KOPT-K1 (cell line): ENCODE measurements at regions not wholly inside any gene's neighbourhood (a gene's known extent, or its start where the extent isn't known, plus 50 kb on each side); places are given as distances from the start of the nearest gene placed in this dataset.

Experiments
- H3K27ac ChIP-seq: fragments of 200-600 bp; sonication (generic); 2 replicates; pipeline ENCODE4 v1.5.1; 2016; ENCODE audit warnings: antibody characterized with exemption, mild to moderate bottlenecking, low read depth, low read length; ENCODE audit not compliant: poor library complexity, severe bottlenecking
- H3K36me3 ChIP-seq: fragments of 200-600 bp; sonication (generic); 2 replicates; pipeline ENCODE4 v1.5.1; 2017; ENCODE audit warnings: antibody characterized with exemption, mild to moderate bottlenecking, low read length, moderate library complexity; ENCODE audit not compliant: insufficient read depth
- H3K9me3 ChIP-seq: fragments of 200-600 bp; sonication (generic); 2 replicates; pipeline ENCODE4 v1.5.1; 2017; ENCODE audit warnings: antibody characterized with exemption, low read length, mild to moderate bottlenecking; ENCODE audit not compliant: insufficient read depth, poor library complexity, severe bottlenecking

- no peaks in the 10 kb centered on the region for H3K36me3 ChIP-seq
- H3K27ac ChIP-seq, result no peak overlapping the region
Measured at GRCh38 chr22:27552863-27553262, 248.7 kb downstream of the MN1 start.

GRCh38 chr22:27554106-27554811 is 247.3 kb downstream of the MN1 start:
- Histone ChIP-seq H3K27ac (no peak overlapping the region), H3K9me3 (peaks cover 5% of the 10 kb centered on the region)

More at GRCh38 chr22:27552863-27553262, 248.7 kb downstream of the MN1 start:
- peaks cover 5% of the 10 kb centered on the region for H3K9me3 ChIP-seq

GRCh38 chr22:27554841-27555456 is 246.6 kb downstream of the MN1 start:
- H3K36me3 ChIP-seq, result no peaks in the 10 kb centered on the region
- peaks cover 5% of the 10 kb centered on the region for H3K9me3 ChIP-seq
- no peak overlapping the region for H3K27ac ChIP-seq

More at GRCh38 chr22:27554106-27554811, 247.3 kb downstream of the MN1 start:
- no peaks in the 10 kb centered on the region for H3K36me3 ChIP-seq

- H3K27ac ChIP-seq, result no peak overlapping the region
- peaks cover 5% of the 10 kb centered on the region for H3K9me3 ChIP-seq
- H3K36me3 ChIP-seq, result no peaks in the 10 kb centered on the region
Measured at GRCh38 chr22:27556371-27556770, 245.2 kb downstream of the MN1 start.

GRCh38 chr22:27557286-27558008 is 244.1 kb downstream of the MN1 start:
- Histone ChIP-seq H3K36me3 (no peaks in the 10 kb centered on the region), H3K9me3 (peaks cover 5% of the 10 kb centered on the region), H3K27ac (no peak overlapping the region)

- Histone ChIP-seq H3K9me3 (no peaks in the 10 kb centered on the region), H3K36me3 (no peaks in the 10 kb centered on the region), H3K27ac (no peak overlapping the region)
Measured at GRCh38 chr22:27558658-27559371, 242.7 kb downstream of the MN1 start.

- Histone ChIP-seq H3K9me3 (no peaks in the 10 kb centered on the region), H3K27ac (no peak overlapping the region), H3K36me3 (no peaks in the 10 kb centered on the region)
Measured at GRCh38 chr22:27560781-27561180, 240.8 kb downstream of the MN1 start.

GRCh38 chr22:27561286-27561904 is 240.2 kb downstream of the MN1 start:
- no peak overlapping the region for H3K27ac ChIP-seq
- no peaks in the 10 kb centered on the region for H3K9me3 ChIP-seq
- H3K36me3 ChIP-seq, result no peaks in the 10 kb centered on the region

- H3K36me3 ChIP-seq, result no peaks in the 10 kb centered on the region
- no peak overlapping the region for H3K27ac ChIP-seq
- H3K9me3 ChIP-seq, result no peaks in the 10 kb centered on the region
Measured at GRCh38 chr22:27564806-27565205, 236.8 kb downstream of the MN1 start.

GRCh38 chr22:27566602-27567001 is 235.0 kb downstream of the MN1 start:
- Histone ChIP-seq H3K9me3 (no peaks in the 10 kb centered on the region), H3K36me3 (no peaks in the 10 kb centered on the region)

GRCh38 chr22:27568265-27568664 is 233.3 kb downstream of the MN1 start:
- Histone ChIP-seq H3K9me3 (no peaks in the 10 kb centered on the region), H3K27ac (no peak overlapping the region), H3K36me3 (no peaks in the 10 kb centered on the region)

More at GRCh38 chr22:27566602-27567001, 235.0 kb downstream of the MN1 start:
- no peak overlapping the region for H3K27ac ChIP-seq

GRCh38 chr22:27571463-27572277 is 229.9 kb downstream of the MN1 start:
- Histone ChIP-seq H3K9me3 (no peaks in the 10 kb centered on the region), H3K36me3 (no peaks in the 10 kb centered on the region), H3K27ac (no peak overlapping the region)

- Histone ChIP-seq H3K36me3 (no peaks in the 10 kb centered on the region), H3K9me3 (no peaks in the 10 kb centered on the region), H3K27ac (no peak overlapping the region)
Measured at GRCh38 chr22:27572278-27572666, 229.3 kb downstream of the MN1 start.
